ENCODE measurements at regions not wholly inside any gene's neighbourhood (a gene's known extent, or its start where the extent isn't known, plus 50 kb on each side); places are given as distances from the start of the nearest gene placed in this dataset.

DNA sequence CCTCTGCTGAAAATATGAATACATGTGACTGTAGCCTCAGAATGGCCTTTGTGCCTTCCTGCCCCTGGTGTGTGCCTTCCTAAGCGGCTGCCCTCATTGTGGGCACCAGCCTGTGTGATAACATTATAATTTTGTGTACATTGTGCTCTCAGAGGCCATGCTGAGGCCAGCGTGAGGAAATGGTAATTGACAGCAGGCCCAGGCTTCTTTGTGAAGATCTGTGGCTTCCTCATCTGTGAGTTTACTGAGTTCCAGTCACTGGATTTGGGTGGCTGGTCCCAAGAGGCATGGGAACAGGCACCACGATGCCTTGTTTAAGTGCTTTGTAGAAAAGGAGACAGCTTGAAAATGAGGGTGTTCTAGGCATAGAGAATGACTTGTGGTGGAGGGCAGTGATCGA, 389.3 kb downstream of the OMA1 start:
- no peak for ATAC-seq (ENCODE audit: insufficient read depth, low read depth)
- H3K9me3 ChIP-seq (ENCODE audit: insufficient read depth, low read length, severe bottlenecking) = no peaks in the 10 kb centered on the region
- no peak for DNase-seq
- no peak overlapping the region for H2AFZ ChIP-seq (ENCODE audit: low read depth, low read length)
- H4K20me1 ChIP-seq (ENCODE audit: insufficient read depth, low read length) = no peaks in the 10 kb centered on the region
- H3K4me1 ChIP-seq (ENCODE audit: insufficient read depth, low read length) = no peaks in the 10 kb centered on the region
- H3K9ac ChIP-seq (ENCODE audit: low read depth, low read length) = no peak overlapping the region
- H3K79me2 ChIP-seq (ENCODE audit: insufficient read depth, low read length) = no peaks in the 10 kb centered on the region
- no peak overlapping the region for H3K4me2 ChIP-seq (ENCODE audit: insufficient read depth, low read length)
- no peak overlapping the region for H3K4me3 ChIP-seq (ENCODE audit: low read depth in 1 of 2, low read length in 2 of 2)
- no peak for TF ChIP-seq EZH2 (IDR thresholded peaks at IDR 0.05; ENCODE audit: borderline replicate concordance, low read depth, low read length, severe bottlenecking)
- TF ChIP-seq, protein P1, sequence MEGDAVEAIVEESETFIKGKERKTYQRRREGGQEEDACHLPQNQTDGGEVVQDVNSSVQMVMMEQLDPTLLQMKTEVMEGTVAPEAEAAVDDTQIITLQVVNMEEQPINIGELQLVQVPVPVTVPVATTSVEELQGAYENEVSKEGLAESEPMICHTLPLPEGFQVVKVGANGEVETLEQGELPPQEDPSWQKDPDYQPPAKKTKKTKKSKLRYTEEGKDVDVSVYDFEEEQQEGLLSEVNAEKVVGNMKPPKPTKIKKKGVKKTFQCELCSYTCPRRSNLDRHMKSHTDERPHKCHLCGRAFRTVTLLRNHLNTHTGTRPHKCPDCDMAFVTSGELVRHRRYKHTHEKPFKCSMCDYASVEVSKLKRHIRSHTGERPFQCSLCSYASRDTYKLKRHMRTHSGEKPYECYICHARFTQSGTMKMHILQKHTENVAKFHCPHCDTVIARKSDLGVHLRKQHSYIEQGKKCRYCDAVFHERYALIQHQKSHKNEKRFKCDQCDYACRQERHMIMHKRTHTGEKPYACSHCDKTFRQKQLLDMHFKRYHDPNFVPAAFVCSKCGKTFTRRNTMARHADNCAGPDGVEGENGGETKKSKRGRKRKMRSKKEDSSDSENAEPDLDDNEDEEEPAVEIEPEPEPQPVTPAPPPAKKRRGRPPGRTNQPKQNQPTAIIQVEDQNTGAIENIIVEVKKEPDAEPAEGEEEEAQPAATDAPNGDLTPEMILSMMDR (IDR thresholded peaks at IDR 0.05; ENCODE audit: borderline replicate concordance, extremely low read depth, low read length, poor library complexity, severe bottlenecking) = no peak
- H3K27ac ChIP-seq (ENCODE audit: low read length) = no peak overlapping the region
- H3K27me3 ChIP-seq (ENCODE audit: insufficient read depth, low read length, poor library complexity) = peaks cover 5% of the 10 kb centered on the region
- no peaks in the 10 kb centered on the region for H3K36me3 ChIP-seq (ENCODE audit: insufficient read depth, low read length)

GRCh38 chr1:58156831-58157230, 389.7 kb downstream of the OMA1 start:
- H3K9ac ChIP-seq (ENCODE audit: low read depth, low read length) = no peak overlapping the region
- DNase-seq (no peak), ATAC-seq (ENCODE audit: insufficient read depth, low read depth) (no peak)
- H3K27me3 ChIP-seq (ENCODE audit: insufficient read depth, low read length, poor library complexity) = peaks cover 5% of the 10 kb centered on the region
- no peaks in the 10 kb centered on the region for H3K79me2 ChIP-seq (ENCODE audit: insufficient read depth, low read length)
- no peaks in the 10 kb centered on the region for H3K4me1 ChIP-seq (ENCODE audit: insufficient read depth, low read length)
- H3K4me2 ChIP-seq (ENCODE audit: insufficient read depth, low read length) = no peak overlapping the region
- no peaks in the 10 kb centered on the region for H3K9me3 ChIP-seq (ENCODE audit: insufficient read depth, low read length, severe bottlenecking)
- H3K27ac ChIP-seq (ENCODE audit: low read length) = no peak overlapping the region
- no peak overlapping the region for H2AFZ ChIP-seq (ENCODE audit: low read depth, low read length)
- no peaks in the 10 kb centered on the region for H4K20me1 ChIP-seq (ENCODE audit: insufficient read depth, low read length)
- H3K4me3 ChIP-seq (ENCODE audit: low read depth in 1 of 2, low read length in 2 of 2) = no peak overlapping the region
- H3K36me3 ChIP-seq (ENCODE audit: insufficient read depth, low read length) = no peaks in the 10 kb centered on the region
- TF ChIP-seq, protein P1 (IDR thresholded peaks at IDR 0.05; ENCODE audit: borderline replicate concordance, extremely low read depth, low read length, poor library complexity, severe bottlenecking) = no peak
- TF ChIP-seq EZH2 (IDR thresholded peaks at IDR 0.05; ENCODE audit: borderline replicate concordance, low read depth, low read length, severe bottlenecking) = no peak

DNA sequence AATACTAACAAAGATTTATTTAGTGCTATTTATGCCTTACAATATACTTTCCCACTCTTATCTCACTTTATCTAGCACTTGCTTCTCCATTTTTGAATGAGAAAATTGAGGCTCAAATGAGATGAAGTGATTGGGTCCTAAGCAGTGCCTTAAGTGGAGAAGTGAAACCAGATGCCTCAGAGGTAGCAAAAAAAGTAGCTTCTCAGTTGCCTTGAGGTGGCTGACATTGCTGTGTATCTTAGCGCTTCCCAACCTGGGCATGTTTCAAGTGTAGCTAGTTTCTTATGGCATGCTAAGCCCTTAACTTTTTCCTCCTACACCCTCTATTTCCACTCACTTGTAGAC, 390.4 kb downstream of the OMA1 start:
- no peak overlapping the region for H3K4me2 ChIP-seq (ENCODE audit: insufficient read depth, low read length)

More for the DNA sequence above, 390.4 kb downstream of the OMA1 start:
- Histone ChIP-seq H3K4me1 (ENCODE audit: insufficient read depth, low read length) (no peaks in the 10 kb centered on the region), H2AFZ (ENCODE audit: low read depth, low read length) (no peak overlapping the region), H3K4me3 (ENCODE audit: low read depth in 1 of 2, low read length in 2 of 2) (no peak overlapping the region), H3K27ac (ENCODE audit: low read length) (no peak overlapping the region), H3K9me3 (ENCODE audit: insufficient read depth, low read length, severe bottlenecking) (no peaks in the 10 kb centered on the region), H4K20me1 (ENCODE audit: insufficient read depth, low read length) (no peaks in the 10 kb centered on the region), H3K36me3 (ENCODE audit: insufficient read depth, low read length) (no peaks in the 10 kb centered on the region), H3K79me2 (ENCODE audit: insufficient read depth, low read length) (no peaks in the 10 kb centered on the region), H3K27me3 (ENCODE audit: insufficient read depth, low read length, poor library complexity) (peaks cover 5% of the 10 kb centered on the region), H3K9ac (ENCODE audit: low read depth, low read length) (no peak overlapping the region)
- DNase-seq (no peak), ATAC-seq (ENCODE audit: insufficient read depth, low read depth) (no peak)
- TF ChIP-seq, protein P1 (IDR thresholded peaks at IDR 0.05; ENCODE audit: borderline replicate concordance, extremely low read depth, low read length, poor library complexity, severe bottlenecking) = no peak
- TF ChIP-seq EZH2 (IDR thresholded peaks at IDR 0.05; ENCODE audit: borderline replicate concordance, low read depth, low read length, severe bottlenecking) = no peak

Data from DND-41 (cell line).